SK-N-SH (cell line): ENCODE measurements at regions not wholly inside any gene's neighbourhood (a gene's known extent, or its start where the extent isn't known, plus 50 kb on each side); places are given as distances from the start of the nearest gene placed in this dataset.

Experiments
- CTCF ChIA-PET: fragments of 300-600, 350-600 bp; formaldehyde crosslinking; extraction: SDS; loops from one replicate; lab custom pipeline; 2021; lab: Yijun Ruan, JAX
- POLR2A ChIA-PET: fragments of 350-600 bp; sonication (Branson Sonifier 250); formaldehyde crosslinking; extraction: SDS; loops from one replicate; lab custom pipeline; 2020; ENCODE audit warnings: antibody characterized with exemption, inconsistent platforms; lab: Yijun Ruan, JAX
- DNase-seq: peaks from one replicate; pipeline ENCODE4 v3.0.0; 2012
- H2AFZ ChIP-seq: fragments of 200-600 bp; sonication (generic); 2 replicates; pipeline ENCODE4 v1.8.1; 2016; ENCODE audit warnings: antibody characterized with exemption, mild to moderate bottlenecking, low read depth
- H3F3A ChIP-seq: fragments of 200-600 bp; sonication (generic); replicated peaks from 2 replicates; pipeline ENCODE3; 2016; ENCODE audit warnings: antibody characterized with exemption, mild to moderate bottlenecking; ENCODE audit not compliant: insufficient read depth
- H3K27ac ChIP-seq, 2 experiments: fragments of 200-500 bp in 1 of 2; fragments of 200-600 bp in 1 of 2; sonication (Bioruptor generic) in 1 of 2; sonication (generic), shearing (Covaris generic) in 1 of 2; 2 replicates each; pipeline versions ENCODE4 v1.5.1 to v1.6.1; 2014 to 2016; ENCODE audit warnings: low read depth in 2 of 2, inconsistent platforms in 1 of 2, low read length in 1 of 2, mild to moderate bottlenecking in 1 of 2, mixed read lengths in 1 of 2
- H3K27me3 ChIP-seq: fragments of 200-600 bp; sonication (generic), shearing (Covaris generic); 2 replicates; pipeline ENCODE4 v1.6.1; 2016; ENCODE audit warnings: mixed run types; ENCODE audit not compliant: insufficient read depth
- H3K36me3 ChIP-seq, 2 experiments: fragments of 200-500 bp in 1 of 2; fragments of 200-600 bp in 1 of 2; sonication (Bioruptor generic) in 1 of 2; sonication (generic) in 1 of 2; replicated peaks in 1 of 2; 2 replicates each; pipeline versions ENCODE3 to v1.5.1; 2014 to 2016; ENCODE audit warnings: low read length in 1 of 2, mild to moderate bottlenecking in 1 of 2; ENCODE audit not compliant: insufficient read depth in 2 of 2, control insufficient read depth in 1 of 2
- H3K4me1 ChIP-seq, 2 experiments: fragments of 200-500 bp in 1 of 2; fragments of 200-600 bp in 1 of 2; sonication (Bioruptor generic) in 1 of 2; sonication (generic), shearing (Covaris generic) in 1 of 2; 2 replicates each; pipeline versions ENCODE4 v1.5.1 to v1.6.1; 2014 to 2016; ENCODE audit warnings: low read depth in 1 of 2, low read length in 1 of 2, mixed run types in 1 of 2; ENCODE audit not compliant: insufficient read depth in 2 of 2, control insufficient read depth in 1 of 2
- H3K4me2 ChIP-seq: fragments of 200-600 bp; sonication (generic), shearing (Covaris generic); 2 replicates; pipeline ENCODE4 v1.6.1; 2017; ENCODE audit warnings: mixed run types
- H3K4me3 ChIP-seq, 2 experiments: fragments of 200-500 bp in 1 of 2; fragments of 200-600 bp in 1 of 2; sonication (Bioruptor generic) in 1 of 2; sonication (generic), shearing (Covaris generic) in 1 of 2; 2 replicates each; pipeline versions ENCODE4 v1.5.1 to v1.8.1; 2014 to 2016; ENCODE audit warnings: low read depth in 2 of 2, inconsistent platforms in 1 of 2, low read length in 1 of 2, mild to moderate bottlenecking in 1 of 2, mixed read lengths in 1 of 2, moderate library complexity in 1 of 2
- H3K79me2 ChIP-seq: fragments of 200-600 bp; sonication (generic); 2 replicates; pipeline ENCODE4 v1.8.1; 2017; ENCODE audit warnings: mild to moderate bottlenecking; ENCODE audit not compliant: insufficient read depth
- H3K9ac ChIP-seq: fragments of 200-600 bp; sonication (generic); 2 replicates; pipeline ENCODE4 v1.6.1; 2017; ENCODE audit warnings: mixed run types
- H3K9me2 ChIP-seq: fragments of 200-600 bp; sonication (generic); 2 replicates; pipeline ENCODE4 v1.6.1; 2017; ENCODE audit warnings: mixed run types
- H3K9me3 ChIP-seq: fragments of 200-600 bp; sonication (generic); 2 replicates; pipeline ENCODE4 v1.6.1; 2017; ENCODE audit warnings: mixed run types, mild to moderate bottlenecking, moderate library complexity
- H4K20me1 ChIP-seq: fragments of 200-600 bp; sonication (generic); 2 replicates; pipeline ENCODE4 v1.6.1; 2017; ENCODE audit warnings: mild to moderate bottlenecking, mixed run types; ENCODE audit not compliant: insufficient read depth
- ELF1 ChIP-seq: IDR thresholded peaks from 2 replicates; pipeline ENCODE4 v1.4.0; 2012
- EP300 ChIP-seq, 2 experiments: IDR thresholded peaks; 2 replicates each; pipeline versions ENCODE4 v1.4.0 to v1.6.1; 2012; ENCODE audit warnings: borderline replicate concordance in 1 of 2, low read depth in 1 of 2, low read length in 1 of 2
- GATA2 ChIP-seq: sonication (generic); formaldehyde crosslinking; IDR thresholded peaks from 2 replicates; pipeline ENCODE4 v1.5.0; 2020; ENCODE audit warnings: mild to moderate bottlenecking, missing genetic modification reagents
- NFIC ChIP-seq: IDR thresholded peaks from 2 replicates; pipeline ENCODE4 v1.4.0; 2012; ENCODE audit warnings: borderline replicate concordance
- RCOR1 ChIP-seq: fragments of 150-350 bp; IDR thresholded peaks from 2 replicates; pipeline ENCODE4 v1.6.1; 2017; ENCODE audit warnings: antibody characterized with exemption, low read length
- RFX5 ChIP-seq: IDR thresholded peaks from 2 replicates; pipeline ENCODE4 v1.6.1; 2012; ENCODE audit warnings: mild to moderate bottlenecking, improper control_type of control experiment, low read length
- RXRA ChIP-seq: IDR thresholded peaks from 2 replicates; pipeline ENCODE4 v1.4.0; 2012; ENCODE audit warnings: low read depth, mild to moderate bottlenecking, borderline replicate concordance
- TCF12 ChIP-seq: IDR thresholded peaks from 2 replicates; pipeline ENCODE4 v1.4.0; 2012
- YY1 ChIP-seq: IDR thresholded peaks from 2 replicates; pipeline ENCODE4 v1.4.0; 2012; ENCODE audit warnings: low read depth, mild to moderate bottlenecking
- ZBTB33 ChIP-seq: IDR thresholded peaks from 2 replicates; pipeline ENCODE4 v1.4.0; 2012; ENCODE audit warnings: low read depth, borderline replicate concordance
- WGBS: methylation state at CpG from one replicate; pipeline ENCODE4 v1.1.6; 2017; ENCODE audit warnings: low lambda C conversion rate; 5-methylcytosine and 5-hydroxymethylcytosine counted together
- TF ChIP-seq, protein P1 (sequence below): fragments of 200-600 bp; sonication (generic); IDR thresholded peaks from 2 replicates; pipeline ENCODE4 v1.6.1; 2017; ENCODE audit warnings: antibody characterized with exemption, mild to moderate bottlenecking, moderate library complexity
- TF ChIP-seq, protein P2 (sequence below): fragments of 150-350 bp; IDR thresholded peaks from 2 replicates; pipeline ENCODE4 v1.6.1; 2017; ENCODE audit warnings: antibody characterized with exemption, low read length, low read depth, borderline replicate concordance

DNA sequence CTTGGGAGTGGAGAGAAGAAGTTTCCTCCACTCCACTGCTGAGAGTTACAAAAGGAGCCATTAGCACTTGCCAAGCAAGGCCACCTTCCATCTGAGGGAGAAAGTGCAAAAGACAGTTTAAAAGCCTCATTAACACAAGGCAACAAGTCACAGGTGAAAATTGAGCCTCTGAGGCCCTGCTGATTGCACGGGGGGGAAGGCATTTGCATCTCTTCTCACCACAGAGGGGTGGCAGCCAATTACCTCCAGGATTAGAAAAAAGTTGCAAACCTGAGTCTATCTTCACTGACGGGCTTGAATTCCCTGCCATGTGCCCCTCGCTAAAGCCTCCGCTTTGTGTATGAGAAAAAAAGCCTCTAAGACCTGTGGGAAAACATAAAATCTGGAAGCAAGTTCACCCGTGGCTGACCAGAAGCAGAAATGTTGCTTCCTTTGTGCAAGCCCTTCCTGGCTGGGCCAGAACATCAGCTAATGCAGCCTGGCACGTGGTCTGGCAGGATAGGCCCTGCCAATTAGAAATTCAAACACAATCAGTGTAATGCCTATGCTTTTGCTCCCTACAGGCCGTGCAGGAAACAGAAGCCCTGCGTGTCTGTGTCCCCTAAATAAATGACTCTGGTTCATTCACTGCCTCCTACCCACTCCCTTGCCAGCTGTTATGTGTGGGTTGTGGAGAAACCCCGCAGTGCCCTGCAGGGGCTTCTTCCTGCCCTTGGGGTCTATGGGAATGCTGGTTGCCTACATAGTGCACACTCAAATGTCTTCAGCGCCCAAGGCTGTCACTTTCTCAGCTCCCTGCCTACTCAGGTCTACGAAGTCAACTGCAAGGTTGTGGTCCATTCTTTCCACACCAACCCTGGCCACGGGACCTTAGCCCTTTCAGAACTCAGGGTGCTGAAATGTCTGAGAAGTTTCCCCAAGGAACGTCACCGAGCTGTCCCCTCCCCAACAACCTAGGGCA is 150.2 kb downstream of the UQCRFS1 start:
- no peaks in the 10 kb centered on the region for H3F3A ChIP-seq
- H3K79me2 ChIP-seq, result no peaks in the 10 kb centered on the region
- TF ChIP-seq EP300 (IDR thresholded peaks at IDR 0.05; ENCODE audit: borderline replicate concordance in 1 of 2, low read depth in 1 of 2, low read length in 1 of 2) (no peak), NFIC (no peak), GATA2 (CRISPR knock-in tag) (no peak), ELF1 (no peak), RFX5 (no peak), YY1 (no peak), ZBTB33 (no peak), RCOR1 (no peak), TCF12 (no peak), RXRA (no peak)
- TF ChIP-seq, protein P1, sequence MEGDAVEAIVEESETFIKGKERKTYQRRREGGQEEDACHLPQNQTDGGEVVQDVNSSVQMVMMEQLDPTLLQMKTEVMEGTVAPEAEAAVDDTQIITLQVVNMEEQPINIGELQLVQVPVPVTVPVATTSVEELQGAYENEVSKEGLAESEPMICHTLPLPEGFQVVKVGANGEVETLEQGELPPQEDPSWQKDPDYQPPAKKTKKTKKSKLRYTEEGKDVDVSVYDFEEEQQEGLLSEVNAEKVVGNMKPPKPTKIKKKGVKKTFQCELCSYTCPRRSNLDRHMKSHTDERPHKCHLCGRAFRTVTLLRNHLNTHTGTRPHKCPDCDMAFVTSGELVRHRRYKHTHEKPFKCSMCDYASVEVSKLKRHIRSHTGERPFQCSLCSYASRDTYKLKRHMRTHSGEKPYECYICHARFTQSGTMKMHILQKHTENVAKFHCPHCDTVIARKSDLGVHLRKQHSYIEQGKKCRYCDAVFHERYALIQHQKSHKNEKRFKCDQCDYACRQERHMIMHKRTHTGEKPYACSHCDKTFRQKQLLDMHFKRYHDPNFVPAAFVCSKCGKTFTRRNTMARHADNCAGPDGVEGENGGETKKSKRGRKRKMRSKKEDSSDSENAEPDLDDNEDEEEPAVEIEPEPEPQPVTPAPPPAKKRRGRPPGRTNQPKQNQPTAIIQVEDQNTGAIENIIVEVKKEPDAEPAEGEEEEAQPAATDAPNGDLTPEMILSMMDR, result no peak
- TF ChIP-seq, protein P2, sequence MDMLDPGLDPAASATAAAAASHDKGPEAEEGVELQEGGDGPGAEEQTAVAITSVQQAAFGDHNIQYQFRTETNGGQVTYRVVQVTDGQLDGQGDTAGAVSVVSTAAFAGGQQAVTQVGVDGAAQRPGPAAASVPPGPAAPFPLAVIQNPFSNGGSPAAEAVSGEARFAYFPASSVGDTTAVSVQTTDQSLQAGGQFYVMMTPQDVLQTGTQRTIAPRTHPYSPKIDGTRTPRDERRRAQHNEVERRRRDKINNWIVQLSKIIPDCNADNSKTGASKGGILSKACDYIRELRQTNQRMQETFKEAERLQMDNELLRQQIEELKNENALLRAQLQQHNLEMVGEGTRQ, result no peak
- CTCF ChIA-PET, result no interaction called here
- H3K27ac ChIP-seq, result no peak overlapping the region
- WGBS, result 3% methylated on average over 14 of the region's 14 CpGs
- no peak for DNase-seq
- no peaks in the 10 kb centered on the region for H3K9me3 ChIP-seq
- H4K20me1 ChIP-seq, result no peaks in the 10 kb centered on the region
- no peaks in the 10 kb centered on the region for H3K4me1 ChIP-seq
- H2AFZ ChIP-seq, result no peak overlapping the region
- POLR2A ChIA-PET, result no interaction called here
- H3K9me2 ChIP-seq, result no peaks in the 10 kb centered on the region
- no peak overlapping the region for H3K9ac ChIP-seq
- H3K4me2 ChIP-seq, result no peak overlapping the region
- H3K36me3 ChIP-seq, result no peaks in the 10 kb centered on the region
- H3K27me3 ChIP-seq, result peaks cover 18% of the 10 kb centered on the region; the same call in 1 of the 2 replicates
- H3K4me3 ChIP-seq, result no peak overlapping the region
